ENCODE measurements at regions not wholly inside any gene's neighbourhood (a gene's known extent, or its start where the extent isn't known, plus 50 kb on each side); places are given as distances from the start of the nearest gene placed in this dataset.

- no peak for DNase-seq
These were observed 51.6 kb upstream of the SRRM3 start for GRCh38 chr7:76149847-76150691.

All from inflammatory macrophage (primary cell).